Skeletal muscle satellite cell (primary cell): ENCODE measurements at regions not wholly inside any gene's neighbourhood (a gene's known extent, or its start where the extent isn't known, plus 50 kb on each side); places are given as distances from the start of the nearest gene placed in this dataset.

Experiments used
- H3K27me3 ChIP-seq: 2 replicates; pipeline ENCODE4 v1.7.0; 2013; ENCODE audit warnings: low read length; ENCODE audit not compliant: control insufficient read depth, insufficient read depth
- H3K36me3 ChIP-seq: 2 replicates; pipeline ENCODE4 v1.7.0; 2013; ENCODE audit warnings: mild to moderate bottlenecking, control low read depth, low read length; ENCODE audit not compliant: insufficient read depth
- H3K4me1 ChIP-seq: 2 replicates; pipeline ENCODE4 v1.7.0; 2013; ENCODE audit warnings: low read length; ENCODE audit not compliant: control insufficient read depth, insufficient read depth
- H3K4me2 ChIP-seq: 2 replicates; pipeline ENCODE4 v1.7.0; 2013; ENCODE audit warnings: mild to moderate bottlenecking, low read length
- H3K4me3 ChIP-seq: 2 replicates; pipeline ENCODE4 v1.7.0; 2013; ENCODE audit warnings: low read length
- H3K9ac ChIP-seq: 2 replicates; pipeline ENCODE4 v1.7.0; 2013; ENCODE audit warnings: mild to moderate bottlenecking, low read depth, low read length, moderate library complexity
- H3K9me3 ChIP-seq: replicated peaks from 2 replicates; pipeline ENCODE4 v1.7.0; 2013; ENCODE audit warnings: mild to moderate bottlenecking, control low read depth, low read length

DNA sequence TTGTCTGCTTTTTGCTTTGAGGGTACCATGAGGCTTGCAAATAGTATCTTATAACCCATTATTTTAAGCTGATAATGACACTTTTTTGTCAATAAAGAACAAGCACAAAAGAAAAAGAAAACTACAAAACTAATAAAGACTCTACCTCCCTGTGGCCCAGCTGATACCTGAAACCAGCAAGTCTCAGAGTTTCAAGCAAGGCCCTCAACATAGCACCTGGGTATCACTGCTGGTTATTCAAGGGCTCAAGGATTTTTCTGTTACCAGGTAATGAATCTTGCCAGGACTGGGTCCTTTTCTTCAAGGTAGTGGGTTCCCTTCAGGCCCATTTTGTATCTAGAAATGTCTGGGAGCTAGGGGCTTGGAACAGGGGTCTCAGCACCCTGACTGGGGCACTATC lies 281.6 kb upstream of the C11orf87 start:
- Histone ChIP-seq H3K9ac (no peak overlapping the region), H3K4me2 (no peak overlapping the region), H3K4me3 (no peak overlapping the region), H3K36me3 (no peaks in the 10 kb centered on the region), H3K4me1 (peaks cover 4% of the 10 kb centered on the region), H3K27me3 (no peaks in the 10 kb centered on the region), H3K9me3 (no peaks in the 10 kb centered on the region)

DNA sequence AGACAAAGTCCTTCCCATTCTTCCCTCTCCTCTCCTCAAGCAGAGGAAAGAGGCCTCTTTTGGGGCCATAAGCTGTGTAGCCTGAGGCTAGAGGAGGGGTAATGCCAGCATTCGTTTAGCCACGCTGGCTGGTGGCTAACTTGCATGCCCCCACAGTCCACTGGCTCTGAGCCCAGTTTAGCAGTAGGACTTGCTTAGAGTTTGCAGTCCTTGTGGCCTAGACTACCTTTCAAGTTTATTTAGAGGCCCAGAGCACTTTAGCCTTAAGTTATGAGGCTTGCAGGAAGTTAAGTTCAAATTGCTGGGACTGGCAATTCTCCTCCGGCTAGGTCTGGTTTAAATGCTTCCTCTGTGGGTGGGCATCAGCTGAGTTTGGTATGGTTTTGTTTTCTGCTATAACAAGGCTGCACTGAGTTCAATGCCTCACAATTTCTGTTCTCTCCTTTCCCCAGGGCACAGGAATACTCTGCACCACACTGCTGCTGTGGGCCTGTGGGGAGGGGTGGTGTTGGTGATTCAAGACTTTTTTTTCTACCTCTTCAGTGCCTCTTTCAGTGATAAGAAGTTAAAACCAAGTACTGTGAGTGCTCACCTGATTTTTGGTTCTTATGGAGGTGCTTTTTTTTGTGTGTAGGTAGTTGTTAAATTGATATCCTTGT lies 281.0 kb upstream of the C11orf87 start:
- Histone ChIP-seq H3K9ac (no peak overlapping the region), H3K4me1 (peaks cover 4% of the 10 kb centered on the region), H3K4me2 (no peak overlapping the region), H3K36me3 (no peaks in the 10 kb centered on the region), H3K4me3 (no peak overlapping the region), H3K9me3 (no peaks in the 10 kb centered on the region), H3K27me3 (no peaks in the 10 kb centered on the region)

DNA sequence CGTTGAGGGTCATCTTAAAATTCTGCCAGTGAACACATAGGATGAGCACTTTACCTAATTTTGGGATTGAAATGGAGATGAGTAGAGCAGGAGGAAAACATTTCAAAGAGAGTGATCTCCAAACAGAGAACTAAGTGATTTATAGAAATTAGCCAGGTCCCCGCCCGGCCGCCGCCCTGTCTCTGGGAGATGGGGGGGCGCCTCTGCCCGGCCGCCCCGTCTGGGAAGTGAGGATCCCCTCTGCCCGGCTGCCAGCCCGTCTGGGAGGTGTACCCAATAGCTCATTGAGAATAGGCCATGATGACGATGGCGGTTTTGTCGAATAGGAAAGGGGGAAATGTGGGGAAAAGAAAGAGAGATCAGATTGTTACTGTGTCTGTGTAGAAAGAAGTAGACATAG lies 276.7 kb upstream of the C11orf87 start:
- Histone ChIP-seq H3K4me3 (no peak overlapping the region), H3K9me3 (no peaks in the 10 kb centered on the region), H3K4me2 (no peak overlapping the region), H3K27me3 (no peaks in the 10 kb centered on the region), H3K36me3 (no peaks in the 10 kb centered on the region), H3K4me1 (no peaks in the 10 kb centered on the region), H3K9ac (no peak overlapping the region)

DNA sequence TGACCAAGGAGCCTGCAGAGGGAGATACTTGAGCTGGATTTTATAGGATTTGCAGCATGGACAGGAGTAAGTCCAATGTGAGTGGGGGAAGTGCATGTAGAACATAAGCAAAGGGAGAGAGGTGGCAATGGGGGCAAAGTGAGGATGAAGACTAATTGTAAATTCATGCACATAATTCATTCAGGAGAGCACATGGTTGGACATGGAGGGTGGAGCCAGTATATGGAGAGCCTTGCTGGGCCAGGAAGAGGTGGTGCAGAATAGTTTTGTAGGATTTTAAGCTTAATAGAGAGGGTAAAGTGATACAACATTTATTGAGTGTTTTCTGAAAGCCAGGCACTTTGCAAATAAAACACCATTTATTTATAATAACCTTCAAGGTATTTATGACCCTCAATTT lies 274.3 kb upstream of the C11orf87 start:
- Histone ChIP-seq H3K4me2 (no peak overlapping the region), H3K4me1 (no peaks in the 10 kb centered on the region), H3K36me3 (no peaks in the 10 kb centered on the region), H3K27me3 (no peaks in the 10 kb centered on the region), H3K9ac (no peak overlapping the region), H3K9me3 (no peaks in the 10 kb centered on the region), H3K4me3 (no peak overlapping the region)

DNA sequence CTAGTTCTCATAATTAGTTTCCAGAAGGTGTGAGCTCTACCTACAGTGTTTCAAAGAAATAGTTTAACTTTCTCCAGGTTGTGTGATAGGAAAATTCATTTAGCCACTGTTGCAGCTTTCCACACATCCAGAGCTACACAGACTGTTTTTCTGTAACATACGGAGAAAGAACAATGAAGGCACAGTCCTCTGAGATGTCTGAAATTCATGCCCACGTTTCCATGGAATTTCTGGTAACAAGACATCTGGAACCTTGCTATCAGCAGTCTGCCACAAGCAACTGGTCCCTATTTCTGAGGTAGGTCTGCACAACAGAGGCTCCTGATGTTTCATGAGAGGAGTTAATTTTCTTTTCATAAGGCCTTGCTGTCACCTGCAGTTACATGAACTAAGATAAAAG lies 273.3 kb upstream of the C11orf87 start:
- Histone ChIP-seq H3K4me1 (no peaks in the 10 kb centered on the region), H3K4me2 (no peak overlapping the region), H3K36me3 (no peaks in the 10 kb centered on the region), H3K4me3 (no peak overlapping the region), H3K27me3 (no peaks in the 10 kb centered on the region), H3K9me3 (no peaks in the 10 kb centered on the region), H3K9ac (no peak overlapping the region)

DNA sequence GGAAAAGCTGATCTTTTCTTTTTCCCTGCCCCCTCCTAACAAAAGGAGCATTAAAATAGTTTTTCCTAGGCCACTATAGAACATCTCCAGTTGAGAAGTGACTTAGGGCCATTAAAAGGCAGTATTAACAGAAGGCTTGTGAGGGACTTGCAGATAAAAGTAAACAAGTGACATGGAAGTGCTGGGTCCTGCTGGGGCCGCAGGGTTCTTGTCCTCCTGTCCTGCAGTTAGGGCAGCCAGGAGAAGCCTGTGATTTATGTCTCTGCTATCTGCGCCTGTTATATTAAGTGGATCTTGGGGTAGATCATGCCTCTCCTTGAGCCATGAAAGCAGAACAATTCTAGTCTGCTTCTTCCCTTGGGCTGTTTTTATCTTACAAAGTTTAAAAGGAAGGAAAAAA lies 271.4 kb upstream of the C11orf87 start:
- Histone ChIP-seq H3K9ac (no peak overlapping the region), H3K4me1 (no peaks in the 10 kb centered on the region), H3K27me3 (no peaks in the 10 kb centered on the region), H3K4me2 (no peak overlapping the region), H3K4me3 (no peak overlapping the region), H3K9me3 (no peaks in the 10 kb centered on the region), H3K36me3 (no peaks in the 10 kb centered on the region)

DNA sequence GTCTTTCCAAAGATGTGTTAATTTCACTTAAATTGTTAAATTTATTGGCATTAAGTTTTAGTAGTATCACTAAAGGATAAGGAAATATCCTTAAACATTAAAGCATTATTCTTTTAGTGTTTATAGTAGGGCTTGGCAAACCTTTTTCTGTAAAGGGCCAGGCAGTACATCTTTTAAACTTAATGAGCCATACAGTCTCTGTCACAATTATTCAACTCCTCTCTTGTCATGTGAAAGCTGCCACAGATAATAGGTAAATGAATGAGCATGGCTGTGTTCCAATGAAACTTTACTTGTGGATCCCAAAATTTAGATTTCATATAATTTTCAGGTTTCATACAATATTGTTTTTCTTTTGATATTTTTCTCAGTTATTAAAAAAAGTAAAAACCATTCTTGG lies 268.2 kb upstream of the C11orf87 start:
- Histone ChIP-seq H3K9me3 (no peaks in the 10 kb centered on the region), H3K9ac (no peak overlapping the region), H3K36me3 (no peaks in the 10 kb centered on the region), H3K4me1 (no peaks in the 10 kb centered on the region), H3K4me3 (no peak overlapping the region), H3K27me3 (no peaks in the 10 kb centered on the region), H3K4me2 (no peak overlapping the region)

DNA sequence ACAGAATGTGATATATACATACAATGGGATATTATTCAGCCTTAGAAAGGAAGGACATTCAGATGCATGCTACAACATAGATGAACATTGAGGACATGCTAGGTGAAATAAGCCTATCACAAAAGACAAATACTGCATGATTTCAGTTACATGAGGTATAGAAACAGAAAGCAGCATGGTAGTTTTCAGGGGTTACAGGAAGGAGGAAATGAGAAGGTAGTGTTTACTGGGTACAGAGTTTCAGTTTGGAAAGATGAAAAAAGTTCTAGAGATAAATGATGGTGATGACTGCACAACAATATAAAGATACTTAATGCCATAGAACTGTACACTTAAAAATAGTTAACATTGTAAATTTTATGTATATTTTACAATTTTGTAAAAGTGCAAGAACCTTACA lies 266.7 kb upstream of the C11orf87 start:
- H3K9me3 ChIP-seq: no peaks in the 10 kb centered on the region
- H3K36me3 ChIP-seq: no peaks in the 10 kb centered on the region

DNA sequence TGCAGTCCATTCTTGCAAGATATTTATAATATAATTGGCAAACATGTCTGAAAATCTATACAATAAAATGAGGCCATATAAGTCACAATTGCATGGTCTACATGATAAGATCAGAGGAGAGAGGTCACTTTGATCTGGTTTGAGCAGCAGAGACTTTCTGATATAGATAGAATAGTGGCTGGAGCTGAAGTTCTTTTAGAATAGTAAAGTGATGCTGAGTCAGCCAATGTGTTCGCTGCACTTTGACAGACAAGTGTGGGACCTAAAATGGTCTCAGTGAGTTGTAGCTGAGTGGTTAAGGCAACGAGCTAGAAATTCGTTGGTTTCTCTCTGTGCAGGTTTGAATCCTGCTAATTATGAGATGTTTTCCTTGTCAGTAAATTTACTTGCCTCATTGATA lies 257.0 kb upstream of the C11orf87 start:
- H3K9ac ChIP-seq: no peak overlapping the region
- H3K4me1 ChIP-seq: no peaks in the 10 kb centered on the region
- H3K4me2 ChIP-seq: no peak overlapping the region
- no peak overlapping the region for H3K4me3 ChIP-seq
- H3K27me3 ChIP-seq: no peaks in the 10 kb centered on the region
- no peaks in the 10 kb centered on the region for H3K36me3 ChIP-seq
- no peaks in the 10 kb centered on the region for H3K9me3 ChIP-seq

More for the DNA sequence above, 266.7 kb upstream of the C11orf87 start:
- Histone ChIP-seq H3K4me1 (no peaks in the 10 kb centered on the region), H3K27me3 (no peaks in the 10 kb centered on the region), H3K9ac (no peak overlapping the region), H3K4me3 (no peak overlapping the region), H3K4me2 (no peak overlapping the region)

DNA sequence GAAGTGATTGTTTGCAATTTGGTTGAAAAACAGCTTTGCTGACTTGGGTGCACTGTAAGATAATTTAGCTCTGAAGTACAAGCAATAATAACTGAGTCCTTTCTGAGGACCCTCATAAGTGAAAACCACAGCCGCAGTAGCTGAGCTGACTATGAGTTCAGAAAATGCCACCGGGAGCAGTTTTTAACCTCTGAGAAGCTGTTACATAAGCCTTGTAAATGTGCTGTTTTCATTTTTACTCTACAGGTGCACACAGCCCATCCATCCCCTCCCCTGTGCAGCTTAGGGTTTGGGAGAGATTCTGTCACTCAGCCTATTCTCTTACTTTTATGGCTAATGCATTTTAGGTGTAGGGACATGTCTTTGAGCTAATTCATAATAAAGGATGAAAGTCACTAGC lies 255.5 kb upstream of the C11orf87 start:
- H3K4me1 ChIP-seq: no peaks in the 10 kb centered on the region
- no peak overlapping the region for H3K4me3 ChIP-seq
- no peaks in the 10 kb centered on the region for H3K9me3 ChIP-seq
- H3K36me3 ChIP-seq: no peaks in the 10 kb centered on the region
- H3K9ac ChIP-seq: no peak overlapping the region
- H3K27me3 ChIP-seq: no peaks in the 10 kb centered on the region
- no peak overlapping the region for H3K4me2 ChIP-seq

DNA sequence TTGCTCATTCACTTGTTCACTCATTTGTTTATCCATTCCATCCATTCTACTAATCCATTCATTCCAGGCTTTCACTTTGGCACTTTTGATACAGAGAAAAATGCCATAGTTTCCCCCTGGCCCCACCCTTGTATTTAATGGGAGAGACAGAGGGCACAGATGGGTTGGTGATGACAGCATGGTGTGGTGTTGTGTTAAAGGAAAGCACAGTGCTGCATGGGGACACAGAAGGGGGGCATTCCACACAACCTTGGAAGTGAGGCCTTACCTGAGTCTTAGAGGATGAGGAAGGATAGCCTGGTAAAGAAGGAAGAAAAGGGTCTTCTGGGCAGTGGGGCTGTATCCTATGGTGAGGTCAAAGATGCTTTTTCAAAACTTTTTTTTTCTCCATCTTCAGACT lies 248.5 kb upstream of the C11orf87 start:
- Histone ChIP-seq H3K4me3 (no peak overlapping the region), H3K9me3 (no peaks in the 10 kb centered on the region), H3K4me1 (no peaks in the 10 kb centered on the region), H3K4me2 (no peak overlapping the region), H3K9ac (no peak overlapping the region), H3K27me3 (no peaks in the 10 kb centered on the region), H3K36me3 (no peaks in the 10 kb centered on the region)

DNA sequence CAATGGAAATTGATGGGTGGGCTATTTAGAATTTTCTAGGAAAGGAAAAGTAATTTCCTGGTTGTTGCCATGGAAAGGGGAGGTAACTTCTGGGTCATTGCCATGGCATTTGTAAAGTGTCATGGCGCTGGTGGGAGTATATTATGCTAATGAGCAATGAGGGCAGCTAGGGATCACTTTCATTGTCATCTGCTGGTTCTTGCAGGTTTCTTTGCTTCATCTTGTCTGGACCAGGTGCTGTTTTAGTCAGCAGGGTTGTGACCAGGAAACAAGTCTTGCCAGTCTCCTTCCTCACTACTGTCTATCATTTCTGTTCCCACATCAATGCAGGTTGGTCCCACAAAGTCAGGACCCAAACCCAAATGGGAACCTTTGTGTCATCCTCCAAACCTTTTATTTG lies 237.6 kb upstream of the C11orf87 start:
- no peak overlapping the region for H3K4me2 ChIP-seq
- H3K4me3 ChIP-seq: no peak overlapping the region
- H3K9me3 ChIP-seq: no peaks in the 10 kb centered on the region
- no peak overlapping the region for H3K9ac ChIP-seq
- no peaks in the 10 kb centered on the region for H3K36me3 ChIP-seq
- H3K27me3 ChIP-seq: no peaks in the 10 kb centered on the region
- H3K4me1 ChIP-seq: no peaks in the 10 kb centered on the region
